Endothelial cell of umbilical vein (primary cell): ENCODE measurements at regions not wholly inside any gene's neighbourhood (a gene's known extent, or its start where the extent isn't known, plus 50 kb on each side); places are given as distances from the start of the nearest gene placed in this dataset.

Experiments used
- BruUV-seq: library from RNA; stranded (reverse); fragments of 400-500 nt; replicated peaks from 2 replicates; lab custom pipeline; 2021; lab: Mats Ljungman, UMichigan
- CTCF ChIA-PET: fragments of 300-600, 350-600 bp; sonication (Branson Sonifier 250); formaldehyde crosslinking; loops from one replicate; lab custom pipeline; 2021; ENCODE audit warnings: antibody characterized with exemption, inconsistent platforms; lab: Charles Lee
- POLR2A ChIA-PET: fragments of 300-600, 350-600 bp; sonication (Branson Sonifier 250); formaldehyde crosslinking; loops from one replicate; lab custom pipeline; 2021; ENCODE audit warnings: antibody characterized with exemption, inconsistent platforms; lab: Charles Lee
- DNase-seq: peaks from one replicate; pipeline ENCODE4 v3.0.0-alpha.2; 2011; ENCODE audit warnings: low read depth, low spot score
- FAIRE-seq: peaks from 2 replicates; lab custom pipeline; 2011; peaks lifted over from hg19 to GRCh38; lab: Jason Lieb, UNC
- H2AFZ ChIP-seq: 2 replicates; pipeline ENCODE4 v1.6.0; 2012; ENCODE audit warnings: low read depth, low read length, control low read depth, inconsistent platforms
- H3K27ac ChIP-seq: 2 replicates; pipeline ENCODE4 v1.5.1; 2011; ENCODE audit warnings: low read depth, mild to moderate bottlenecking, control low read depth, low read length, moderate library complexity; ENCODE audit not compliant: insufficient read depth
- H3K27me3 ChIP-seq, 2 experiments: 2 replicates each; pipeline versions ENCODE4 v1.6.0 to v1.6.1; 2011; ENCODE audit warnings: low read length in 2 of 2, mixed read lengths in 1 of 2; ENCODE audit not compliant: control insufficient read depth in 2 of 2, insufficient read depth in 2 of 2
- H3K36me3 ChIP-seq, 2 experiments: 2 replicates in 1 of 2; 3 replicates in 1 of 2; pipeline ENCODE4 v1.5.1; 2011; ENCODE audit warnings: low read length in 2 of 2, mild to moderate bottlenecking in 1 of 2, moderate library complexity in 1 of 2; ENCODE audit not compliant: control insufficient read depth in 2 of 2, insufficient read depth in 2 of 2; ENCODE audit errors: extremely low read depth in 1 of 2
- H3K4me1 ChIP-seq: 3 replicates; pipeline ENCODE4 v1.5.1; 2011; ENCODE audit warnings: mild to moderate bottlenecking, low read length; ENCODE audit not compliant: control insufficient read depth, insufficient read depth; ENCODE audit errors: extremely low read depth
- H3K4me2 ChIP-seq: 2 replicates; pipeline ENCODE4 v1.6.1; 2011; ENCODE audit warnings: low read length, control low read depth, mixed read lengths; ENCODE audit not compliant: insufficient read depth
- H3K4me3 ChIP-seq, 3 experiments: fragments of 200-600 bp in 1 of 3; sonication (generic), shearing (Covaris generic) in 1 of 3; replicated peaks in 1 of 3; 2 replicates each; pipeline ENCODE4 v1.5.1; 2011 to 2016; ENCODE audit warnings: control low read depth in 3 of 3, low read length in 3 of 3, mild to moderate bottlenecking in 2 of 3, inconsistent platforms in 1 of 3, low read depth in 1 of 3, moderate library complexity in 1 of 3; ENCODE audit not compliant: insufficient read depth in 1 of 3
- H3K79me2 ChIP-seq: 2 replicates; pipeline ENCODE4 v1.6.0; 2012; ENCODE audit warnings: low read length, inconsistent platforms; ENCODE audit not compliant: control insufficient read depth, insufficient read depth
- H3K9ac ChIP-seq: replicated peaks from 2 replicates; pipeline ENCODE3; 2011; ENCODE audit warnings: low read length, control low read depth; ENCODE audit not compliant: insufficient read depth; ENCODE audit errors: extremely low read depth
- H3K9me1 ChIP-seq: replicated peaks from 3 replicates; pipeline ENCODE4 v1.6.0; 2011; ENCODE audit warnings: mild to moderate bottlenecking, low read length; ENCODE audit not compliant: control insufficient read depth, insufficient read depth; ENCODE audit errors: extremely low read depth
- H3K9me3 ChIP-seq: replicated peaks from 2 replicates; pipeline ENCODE4 v1.5.1; 2012; ENCODE audit warnings: low read length, inconsistent platforms; ENCODE audit not compliant: control insufficient read depth, insufficient read depth
- H4K20me1 ChIP-seq: replicated peaks from 2 replicates; pipeline ENCODE3; 2011; ENCODE audit warnings: mild to moderate bottlenecking, low read length; ENCODE audit not compliant: control insufficient read depth, insufficient read depth; ENCODE audit errors: extremely low read depth
- CTCF ChIP-seq, 2 donors: IDR thresholded peaks; 1 replicate in 1 of 2; 2 replicates in 1 of 2; pipeline ENCODE4 v1.5.1; 2011; ENCODE audit warnings: low read length in 2 of 2, mild to moderate bottlenecking in 2 of 2, moderate library complexity in 2 of 2, control low read depth in 1 of 2, inconsistent platforms in 1 of 2, low read depth in 1 of 2; ENCODE audit not compliant: insufficient read depth in 1 of 2; ENCODE audit errors: extremely low read depth in 1 of 2
- EZH2 ChIP-seq: IDR thresholded peaks from 2 replicates; pipeline ENCODE4 v1.6.1; 2012; ENCODE audit warnings: borderline replicate concordance, low read depth, mild to moderate bottlenecking, moderate library complexity, low read length, inconsistent platforms; ENCODE audit not compliant: severe bottlenecking
- FOS ChIP-seq: IDR thresholded peaks from 2 replicates; pipeline ENCODE4 v1.6.1; 2011; ENCODE audit warnings: mild to moderate bottlenecking, low read length, moderate library complexity, borderline replicate concordance; ENCODE audit not compliant: insufficient read depth
- GATA2 ChIP-seq: IDR thresholded peaks from 2 replicates; pipeline ENCODE4 v1.7.0; 2011; ENCODE audit warnings: low read depth, mild to moderate bottlenecking, moderate library complexity, mixed read lengths, low read length; ENCODE audit not compliant: insufficient read length, insufficient read depth
- JUN ChIP-seq: IDR thresholded peaks from 2 replicates; pipeline ENCODE4 v1.6.1; 2011; ENCODE audit warnings: borderline replicate concordance, low read depth; ENCODE audit not compliant: insufficient read length, insufficient read depth
- MAX ChIP-seq: IDR thresholded peaks from 2 replicates; pipeline ENCODE4 v1.6.1; 2011; ENCODE audit not compliant: insufficient read depth, insufficient read length
- MYC ChIP-seq: IDR thresholded peaks from one replicate; pipeline ENCODE4 v1.6.1; 2011; ENCODE audit warnings: mild to moderate bottlenecking, low read depth, low read length
- POLR2A ChIP-seq: IDR thresholded peaks from 2 replicates; pipeline ENCODE4 v1.6.1; 2012; ENCODE audit warnings: low read depth, mild to moderate bottlenecking, control low read depth, low read length
- POLR2AphosphoS5 ChIP-seq: IDR thresholded peaks from 2 replicates; pipeline ENCODE4 v1.6.1; 2012; ENCODE audit warnings: low read depth, mild to moderate bottlenecking, control low read depth, low read length, moderate library complexity; ENCODE audit not compliant: insufficient read depth
- dilution Hi-C: fragments of 300-500 bp; cut with MboI; formaldehyde crosslinking; loops from one replicate; pipeline ENCODE4 v1.15.0; 2019; ENCODE audit warnings: low sequenced_read_pairs; ENCODE audit not compliant: extremely low pct_ligation_motif_present
- intact Hi-C: fragments of 100-400 bp; cut with micrococcal nuclease; formaldehyde crosslinking; loops from one replicate; pipeline ENCODE4 v1.10.0; 2022

- Histone ChIP-seq H3K4me3 (no peak overlapping the region), H3K4me2 (no peak overlapping the region), H3K27me3 (no peaks in the 10 kb centered on the region), H2AFZ (no peak overlapping the region), H3K9ac (no peak overlapping the region), H3K27ac (no peak overlapping the region), H3K9me1 (no peaks in the 10 kb centered on the region), H3K9me3 (no peaks in the 10 kb centered on the region), H3K79me2 (no peaks in the 10 kb centered on the region), H3K4me1 (no peaks in the 10 kb centered on the region), H4K20me1 (no peaks in the 10 kb centered on the region), H3K36me3 (no peaks in the 10 kb centered on the region)
- dilution Hi-C loops = no loop called here
- POLR2A ChIA-PET = no interaction called here
- no TSS peak for BruUV-seq
- intact Hi-C loops = no loop called here
- TF ChIP-seq MYC (no peak), FOS (no peak), POLR2A (no peak), MAX (no peak), POLR2AphosphoS5 (no peak), EZH2 (no peak), CTCF (IDR thresholded peaks at IDR 0.05; ENCODE audit: extremely low read depth in 1 of 2, insufficient read depth in 1 of 2, low read depth in 1 of 2, low read length in 2 of 2) (no peak), GATA2 (no peak), JUN (no peak)
- CTCF ChIA-PET = no interaction called here
- FAIRE-seq (no peak), DNase-seq (no peak)
Measured at GRCh38 chr13:106038752-106039151, 496.7 kb downstream of the EFNB2 start.
